H54 (cell line): ENCODE measurements at regions not wholly inside any gene's neighbourhood (a gene's known extent, or its start where the extent isn't known, plus 50 kb on each side); places are given as distances from the start of the nearest gene placed in this dataset.
"Not testable (repeated sequence)": the region's sequence is repeated elsewhere in the genome, so short reads cannot be mapped to it uniquely, and the experiment has no call there.

ENCODE experiments used
- DNase-seq: peaks from one replicate; pipeline ENCODE4 v3.0.0; 2011; ENCODE audit warnings: low spot score, mixed read lengths; ENCODE audit not compliant: insufficient read length
- FAIRE-seq: peaks from 3 replicates; lab custom pipeline; 2011; peaks lifted over from hg19 to GRCh38; lab: Jason Lieb, UNC
- POLR2A ChIP-seq: IDR thresholded peaks from 2 replicates; pipeline ENCODE4 v1.6.1; 2011; ENCODE audit warnings: low read depth, mild to moderate bottlenecking, low read length

DNA sequence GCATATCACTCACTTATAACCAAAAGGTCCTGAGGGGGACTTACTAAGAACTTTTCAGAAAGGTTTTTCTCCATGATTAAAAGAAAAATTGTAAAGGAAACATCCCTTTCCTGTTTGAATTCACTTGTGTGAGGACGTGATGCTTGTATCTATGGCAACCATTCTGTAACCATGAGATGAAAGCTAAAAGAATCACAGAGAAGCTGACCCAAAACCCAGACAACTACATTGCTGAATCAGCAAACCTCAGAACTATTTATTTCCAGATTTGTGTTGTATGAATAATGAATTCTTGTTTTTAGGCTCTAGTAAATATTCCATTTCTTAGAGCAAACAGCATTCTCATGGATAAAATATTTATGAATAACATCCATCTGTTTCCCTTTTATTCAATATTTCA, 91.2 kb downstream of the RCHY1 start:
- TF ChIP-seq POLR2A, result no peak
- FAIRE-seq, result no peak
- DNase-seq, result no peak

DNA sequence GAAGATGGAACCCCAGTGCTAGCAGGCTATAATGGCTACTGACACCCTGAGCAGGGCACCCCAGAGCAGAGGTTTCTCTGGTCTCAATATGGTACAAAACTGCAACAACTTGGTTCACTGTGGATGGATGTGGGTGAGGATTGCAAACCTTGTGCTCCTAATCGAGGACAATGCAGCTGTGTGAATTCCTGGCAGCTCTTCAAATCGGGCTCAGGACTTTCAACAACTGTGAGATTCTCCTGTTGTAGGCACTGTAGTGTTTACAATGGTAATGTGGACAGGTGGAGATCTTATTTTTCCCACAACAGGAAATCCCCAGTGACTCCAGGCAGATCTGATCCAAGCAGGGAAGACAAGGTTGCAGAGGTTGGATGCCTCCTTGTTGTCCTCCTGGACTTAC, 101.5 kb downstream of the RCHY1 start:
- FAIRE-seq, result no peak
- no peak for DNase-seq
- TF ChIP-seq POLR2A, result no peak

- FAIRE-seq, result no peak
- no peak for TF ChIP-seq POLR2A
- DNase-seq, result no peak
These were observed 115.7 kb downstream of the RCHY1 start for GRCh38 chr4:75398501-75398900.

DNA sequence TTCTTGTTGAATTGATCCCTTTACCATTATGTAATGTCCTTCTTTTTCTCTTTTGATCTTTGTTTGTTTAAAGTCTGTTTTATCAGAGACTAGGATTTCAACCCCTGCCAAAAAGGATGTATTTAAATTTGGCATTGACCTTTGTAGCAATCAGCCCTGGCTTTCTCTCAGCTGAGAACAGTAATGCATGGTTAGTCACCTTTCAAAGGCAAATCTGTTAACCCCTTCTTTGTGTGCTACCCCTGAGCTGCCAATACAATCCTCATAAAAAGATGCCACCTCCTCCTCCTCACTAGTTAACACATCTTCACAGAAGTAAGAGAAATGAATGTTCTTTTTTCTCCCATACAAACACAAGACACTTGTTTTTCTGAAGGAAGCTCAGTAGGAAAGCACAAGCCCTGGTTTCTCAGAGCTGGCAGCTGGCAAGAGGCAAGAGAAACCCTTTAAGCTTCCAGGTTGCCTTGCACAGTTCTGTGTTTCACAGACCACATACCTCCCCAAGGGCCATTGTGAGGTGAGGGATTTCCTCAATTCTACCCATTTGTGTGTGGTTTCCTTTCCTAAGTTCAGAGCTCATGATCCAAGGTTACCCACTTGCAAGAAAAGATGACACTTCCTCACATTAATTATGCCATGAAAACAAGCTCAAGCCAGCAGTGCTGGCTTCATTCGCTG, 122.6 kb downstream of the RCHY1 start:
- no peak for FAIRE-seq
- no peak for TF ChIP-seq POLR2A

GRCh38 chr4:75386426-75386825, 127.8 kb downstream of the RCHY1 start:
- FAIRE-seq, DNase-seq: not testable (repeated sequence)

More for the DNA sequence above, 122.6 kb downstream of the RCHY1 start:
- DNase-seq, result no peak

DNA sequence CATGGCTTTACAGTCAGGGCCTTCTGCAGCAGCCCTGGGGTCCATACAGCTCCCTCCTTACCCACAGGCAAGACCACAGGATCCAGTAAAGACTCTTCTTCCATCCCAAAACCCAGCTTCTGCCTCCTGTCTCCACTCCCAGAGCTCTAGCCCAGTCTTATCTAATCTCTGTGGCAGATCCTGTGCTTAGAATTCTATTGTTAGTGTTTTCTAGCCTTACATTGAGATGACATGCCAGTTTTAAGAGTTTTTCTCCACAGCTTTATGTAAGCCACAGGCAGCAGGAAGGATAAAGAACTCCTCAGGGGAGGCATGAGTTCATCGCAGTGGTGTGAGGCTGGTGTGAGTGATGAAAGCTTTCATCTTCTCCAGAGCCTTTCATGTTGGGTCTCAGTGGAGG, 129.1 kb downstream of the RCHY1 start:
- TF ChIP-seq POLR2A, result no peak
- DNase-seq (no peak), FAIRE-seq (no peak)

- no peak for TF ChIP-seq POLR2A
- no peak for FAIRE-seq
These were observed 137.7 kb downstream of the RCHY1 start for GRCh38 chr4:75376543-75376942.

GRCh38 chr4:75371915-75372314, 142.3 kb downstream of the RCHY1 start:
- no peak for DNase-seq
- FAIRE-seq, result no peak
- TF ChIP-seq POLR2A, result no peak

More at GRCh38 chr4:75376543-75376942, 137.7 kb downstream of the RCHY1 start:
- DNase-seq, result no peak

DNA sequence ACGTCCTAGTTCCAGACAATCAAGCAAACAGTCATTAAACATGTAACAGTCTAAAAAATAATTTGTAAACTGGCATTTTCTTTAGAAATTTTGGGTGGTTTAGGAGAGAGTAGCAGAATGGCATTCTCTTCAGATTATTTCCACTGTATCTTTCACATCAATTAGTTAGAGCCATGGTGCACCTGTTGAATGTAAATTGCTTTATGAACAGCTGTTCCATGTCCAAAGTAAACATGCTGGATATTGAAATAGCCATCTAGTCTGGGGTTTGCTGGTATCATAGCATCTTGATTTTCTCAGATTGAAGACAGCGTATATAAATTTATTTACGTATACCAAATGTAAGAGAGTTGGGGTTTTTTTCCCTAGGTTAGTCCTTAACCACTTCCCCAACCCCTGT, 143.6 kb downstream of the RCHY1 start:
- TF ChIP-seq POLR2A, result no peak
- FAIRE-seq (no peak), DNase-seq (no peak)

- no peak for FAIRE-seq
- TF ChIP-seq POLR2A, result no peak
These were observed 168.8 kb downstream of the RCHY1 start for GRCh38 chr4:75345423-75345822.

GRCh38 chr4:75344915-75345314, 169.3 kb downstream of the RCHY1 start:
- DNase-seq (no peak), FAIRE-seq (no peak)
- TF ChIP-seq POLR2A, result no peak

More at GRCh38 chr4:75345423-75345822, 168.8 kb downstream of the RCHY1 start:
- DNase-seq, result no peak

GRCh38 chr4:75343333-75343732, 170.9 kb downstream of the RCHY1 start:
- FAIRE-seq (no peak), DNase-seq (no peak)
- TF ChIP-seq POLR2A, result no peak

DNA sequence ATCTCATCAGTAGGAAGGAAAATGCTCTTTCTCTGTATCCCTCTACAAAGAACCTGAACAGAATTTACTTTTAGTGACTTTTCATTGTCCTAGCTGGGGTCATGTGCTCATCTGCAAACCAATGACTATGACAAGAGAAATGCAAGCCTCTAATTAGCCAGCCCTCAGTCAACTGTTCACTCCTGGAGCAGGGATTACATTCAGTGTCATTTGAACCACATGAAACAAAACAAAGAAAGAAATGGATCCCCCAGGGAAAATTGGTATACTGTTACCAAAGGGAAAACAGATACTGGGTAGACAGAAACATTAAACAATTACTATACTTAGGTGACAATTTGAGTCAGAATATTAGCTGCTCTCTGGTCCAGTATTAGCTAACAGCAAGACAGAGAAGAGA, 173.6 kb downstream of the RCHY1 start:
- DNase-seq (no peak), FAIRE-seq (no peak)
- TF ChIP-seq POLR2A, result no peak

DNA sequence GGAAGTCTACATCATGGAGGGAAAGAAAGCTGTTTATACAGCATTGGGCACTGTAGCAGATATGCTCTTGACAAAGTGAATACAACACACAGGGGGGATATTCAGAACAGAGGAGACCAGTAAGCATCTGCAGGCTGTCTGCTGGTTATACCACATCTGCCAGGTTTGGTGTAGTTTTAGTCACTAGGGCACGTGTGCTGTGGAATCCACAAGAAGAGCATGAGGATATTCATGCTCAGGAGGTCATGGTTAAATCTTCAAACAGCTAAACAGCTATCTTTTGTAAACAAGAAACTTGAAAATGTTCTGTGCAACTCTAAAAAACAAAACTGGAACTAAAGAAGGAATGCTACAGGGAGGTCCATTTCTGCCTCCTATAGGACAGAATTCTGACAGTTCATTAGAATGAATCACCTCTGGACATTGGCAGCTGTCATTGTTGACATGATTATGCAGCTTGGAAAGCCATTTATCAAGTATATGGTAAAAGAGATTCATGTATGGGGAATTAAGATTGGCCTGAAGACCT, 175.8 kb downstream of the RCHY1 start:
- no peak for FAIRE-seq
- DNase-seq, result no peak

More for the DNA sequence above, 175.8 kb downstream of the RCHY1 start:
- TF ChIP-seq POLR2A, result no peak
